GM19043 (cell line): ENCODE measurements at regions not wholly inside any gene's neighbourhood (a gene's known extent, or its start where the extent isn't known, plus 50 kb on each side); places are given as distances from the start of the nearest gene placed in this dataset.

ENCODE experiments used
- ATAC-seq: cut with Tn5 transposase; IDR thresholded peaks from one replicate; pipeline ENCODE4 v1.9.1; 2021; ENCODE audit warnings: low read depth; ENCODE audit not compliant: unreplicated experiment

GRCh38 chr1:54497338-54497737 lies 50.7 kb upstream of the ACOT11 start:
- ATAC-seq, result no peak

GRCh38 chr1:54495954-54496353 lies 52.1 kb upstream of the ACOT11 start:
- no peak for ATAC-seq

- no peak for ATAC-seq
Measured at GRCh38 chr1:54493608-54494007, 54.4 kb upstream of the ACOT11 start.

- no peak for ATAC-seq
Measured at GRCh38 chr1:54490361-54491248, 57.4 kb upstream of the ACOT11 start.

- ATAC-seq, result no peak
Measured at GRCh38 chr1:54489627-54490250, 58.3 kb upstream of the ACOT11 start.

GRCh38 chr1:54488779-54489626 lies 59.0 kb upstream of the ACOT11 start:
- no peak for ATAC-seq

GRCh38 chr1:54488065-54488750 lies 59.8 kb upstream of the ACOT11 start:
- peak; percentile 47 for ATAC-seq

- no peak for ATAC-seq
Measured at GRCh38 chr1:54487571-54488050, 60.4 kb upstream of the ACOT11 start.

GRCh38 chr1:54486907-54487306 lies 61.1 kb upstream of the ACOT11 start:
- no peak for ATAC-seq

- no peak for ATAC-seq
Measured at GRCh38 chr1:54485416-54485815, 62.6 kb upstream of the ACOT11 start.

- ATAC-seq, result no peak
Measured at GRCh38 chr1:54483875-54484437, 64.1 kb upstream of the ACOT11 start.

GRCh38 chr1:54481201-54481884 lies 66.7 kb upstream of the ACOT11 start:
- ATAC-seq, result no peak

- no peak for ATAC-seq
Measured at GRCh38 chr1:54480525-54480848, 67.5 kb upstream of the ACOT11 start.

GRCh38 chr1:54479841-54480524 lies 68.0 kb upstream of the ACOT11 start:
- ATAC-seq, result no peak

GRCh38 chr1:54479251-54479650 lies 68.8 kb upstream of the ACOT11 start:
- no peak for ATAC-seq

GRCh38 chr1:54477153-54477561 lies 70.9 kb upstream of the ACOT11 start:
- no peak for ATAC-seq

- no peak for ATAC-seq
Measured at GRCh38 chr1:54476530-54477109, 70.4 kb upstream of the SSBP3 start.

- no peak for ATAC-seq
Measured at GRCh38 chr1:54475946-54476516, 69.8 kb upstream of the SSBP3 start.
